Chondrocyte (in vitro differentiated cells): ENCODE measurements at regions not wholly inside any gene's neighbourhood (a gene's known extent, or its start where the extent isn't known, plus 50 kb on each side); places are given as distances from the start of the nearest gene placed in this dataset.

Experiments
- DNase-seq: peaks from one replicate; pipeline ENCODE4 v3.0.0; 2021; ENCODE audit warnings: mixed read lengths, low spot score
- H3K27ac Mint-ChIP-seq: one replicate; pipeline ENCODE4 v1.8.0; 2021; ENCODE audit warnings: mild to moderate bottlenecking, moderate library complexity, mixed read lengths; ENCODE audit not compliant: unreplicated experiment
- H3K27me3 Mint-ChIP-seq: 2 replicates; pipeline ENCODE4 v1.8.0; 2021; ENCODE audit warnings: low read depth, mixed read lengths
- H3K36me3 Mint-ChIP-seq: 2 replicates; pipeline ENCODE4 v1.8.0; 2021; ENCODE audit warnings: low read depth, mixed read lengths
- H3K4me1 Mint-ChIP-seq: 2 replicates; pipeline ENCODE4 v1.8.0; 2021; ENCODE audit warnings: low read depth, mild to moderate bottlenecking, mixed read lengths
- H3K4me3 Mint-ChIP-seq: one replicate; pipeline ENCODE4 v1.8.0; 2021; ENCODE audit warnings: mild to moderate bottlenecking, moderate library complexity, mixed read lengths; ENCODE audit not compliant: unreplicated experiment
- H3K9me3 Mint-ChIP-seq: 2 replicates; pipeline ENCODE4 v1.8.0; 2021; ENCODE audit warnings: low read depth, mixed read lengths
- TF ChIP-seq, protein P1 (sequence below): fragments of 200-600 bp; sonication (generic); IDR thresholded peaks from 2 replicates; pipeline ENCODE4 v1.5.0; 2021; ENCODE audit warnings: antibody characterized with exemption, mild to moderate bottlenecking, moderate library complexity

- TF ChIP-seq, protein P1, sequence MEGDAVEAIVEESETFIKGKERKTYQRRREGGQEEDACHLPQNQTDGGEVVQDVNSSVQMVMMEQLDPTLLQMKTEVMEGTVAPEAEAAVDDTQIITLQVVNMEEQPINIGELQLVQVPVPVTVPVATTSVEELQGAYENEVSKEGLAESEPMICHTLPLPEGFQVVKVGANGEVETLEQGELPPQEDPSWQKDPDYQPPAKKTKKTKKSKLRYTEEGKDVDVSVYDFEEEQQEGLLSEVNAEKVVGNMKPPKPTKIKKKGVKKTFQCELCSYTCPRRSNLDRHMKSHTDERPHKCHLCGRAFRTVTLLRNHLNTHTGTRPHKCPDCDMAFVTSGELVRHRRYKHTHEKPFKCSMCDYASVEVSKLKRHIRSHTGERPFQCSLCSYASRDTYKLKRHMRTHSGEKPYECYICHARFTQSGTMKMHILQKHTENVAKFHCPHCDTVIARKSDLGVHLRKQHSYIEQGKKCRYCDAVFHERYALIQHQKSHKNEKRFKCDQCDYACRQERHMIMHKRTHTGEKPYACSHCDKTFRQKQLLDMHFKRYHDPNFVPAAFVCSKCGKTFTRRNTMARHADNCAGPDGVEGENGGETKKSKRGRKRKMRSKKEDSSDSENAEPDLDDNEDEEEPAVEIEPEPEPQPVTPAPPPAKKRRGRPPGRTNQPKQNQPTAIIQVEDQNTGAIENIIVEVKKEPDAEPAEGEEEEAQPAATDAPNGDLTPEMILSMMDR = no peak
- DNase-seq = no peak
- Mint-ChIP-seq H3K9me3 (peaks cover 2% of the 10 kb centered on the region), H3K4me1 (peaks cover 18% of the 10 kb centered on the region), H3K27me3 (no peaks in the 10 kb centered on the region), H3K4me3 (no peak overlapping the region), H3K27ac (no peak overlapping the region), H3K36me3 (no peaks in the 10 kb centered on the region)
These were observed 65.5 kb upstream of the TNFAIP3 start for GRCh38 chr6:137801352-137802114.

- Mint-ChIP-seq H3K9me3 (peaks cover 2% of the 10 kb centered on the region), H3K27ac (no peak overlapping the region), H3K36me3 (no peaks in the 10 kb centered on the region), H3K4me3 (no peak overlapping the region), H3K27me3 (no peaks in the 10 kb centered on the region), H3K4me1 (peaks cover 18% of the 10 kb centered on the region)
- no peak for DNase-seq
- TF ChIP-seq, protein P1 = no peak
These were observed 64.5 kb upstream of the TNFAIP3 start for GRCh38 chr6:137802408-137803182.

DNA sequence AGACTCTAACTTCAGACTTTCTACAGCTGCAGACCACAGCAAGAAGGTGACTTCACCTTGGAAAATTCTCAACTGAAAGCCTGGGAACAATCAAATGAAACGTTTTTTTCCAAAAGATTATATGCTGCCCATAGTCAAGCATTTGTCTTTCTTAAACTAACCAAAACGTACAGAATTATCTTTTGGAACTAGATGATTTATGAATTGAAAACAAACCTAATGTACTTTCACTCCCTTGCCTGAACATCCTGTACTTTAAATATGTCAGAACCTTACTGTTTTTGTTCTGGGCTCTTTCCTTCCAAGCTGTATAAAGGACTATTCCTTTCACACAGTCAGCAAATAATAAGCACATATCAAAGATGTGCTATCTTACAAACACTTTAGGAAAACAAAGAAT, 62.4 kb upstream of the TNFAIP3 start:
- H3K27me3 Mint-ChIP-seq = no peaks in the 10 kb centered on the region
- no peak overlapping the region for H3K4me3 Mint-ChIP-seq
- no peaks in the 10 kb centered on the region for H3K36me3 Mint-ChIP-seq
- peaks cover 2% of the 10 kb centered on the region for H3K9me3 Mint-ChIP-seq
- peaks cover 27% of the 10 kb centered on the region for H3K4me1 Mint-ChIP-seq
- DNase-seq = no peak
- H3K27ac Mint-ChIP-seq = peak overlapping the region; percentile 67
- TF ChIP-seq, protein P1 = no peak

DNA sequence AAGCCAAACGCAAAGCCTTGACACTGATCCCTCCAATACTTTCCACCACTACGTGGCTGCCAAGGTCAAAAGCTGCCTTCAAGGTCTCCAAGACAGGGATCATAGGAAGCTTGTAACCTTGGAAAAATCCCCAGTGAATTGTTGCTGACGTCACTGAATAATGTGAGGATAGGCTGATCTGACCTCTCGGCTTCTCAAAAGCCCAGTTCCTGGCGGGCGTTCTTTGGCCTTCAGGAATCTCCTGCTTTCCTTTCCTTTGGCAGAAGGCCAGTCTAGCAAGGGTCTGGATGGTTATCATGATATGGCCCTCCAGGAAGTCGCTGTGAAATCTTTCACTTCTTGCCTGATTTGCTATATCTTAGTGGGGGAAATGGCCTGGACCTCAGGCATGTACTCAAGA, 61.4 kb upstream of the TNFAIP3 start:
- Mint-ChIP-seq H3K4me1 (peaks cover 27% of the 10 kb centered on the region), H3K36me3 (no peaks in the 10 kb centered on the region), H3K27me3 (no peaks in the 10 kb centered on the region), H3K4me3 (no peak overlapping the region), H3K27ac (no peak overlapping the region), H3K9me3 (peaks cover 2% of the 10 kb centered on the region)
- no peak for DNase-seq
- TF ChIP-seq, protein P1 = no peak

DNA sequence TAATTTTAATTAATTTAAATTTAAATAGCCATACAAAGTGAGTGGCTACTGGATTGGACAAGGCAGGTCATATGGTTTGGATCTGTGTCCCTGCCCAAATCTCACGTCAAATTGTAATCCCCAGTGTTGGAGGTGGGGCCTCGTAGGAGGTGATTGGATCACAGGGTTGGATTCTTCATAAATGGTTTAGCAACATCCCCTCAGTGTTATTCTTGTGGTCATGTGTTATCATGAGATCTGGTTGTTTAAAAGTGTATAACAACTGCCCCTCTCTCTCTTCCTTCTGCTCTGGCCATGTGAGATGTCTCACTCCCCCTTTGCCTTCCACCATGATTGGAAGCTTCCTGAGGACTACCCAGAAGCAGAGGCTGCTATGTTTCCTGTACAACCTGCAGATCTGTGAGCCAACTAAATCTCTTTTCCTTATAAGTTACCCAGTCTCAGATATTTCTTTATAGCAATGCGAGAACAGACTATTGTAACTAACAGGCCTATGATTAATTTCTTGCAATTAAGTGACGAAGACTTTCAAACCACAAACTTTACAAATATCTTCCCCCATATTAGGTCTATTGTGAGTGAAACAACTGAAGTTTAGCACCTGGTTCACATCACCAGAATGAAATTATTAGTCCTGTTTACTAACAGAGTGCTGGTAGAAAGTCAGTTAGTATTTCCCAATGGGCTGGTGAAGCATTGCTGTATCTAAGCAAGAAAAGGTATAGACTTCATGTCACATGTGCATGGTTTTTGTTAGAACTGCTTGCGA, 60.0 kb upstream of the TNFAIP3 start:
- H3K27ac Mint-ChIP-seq = no peak overlapping the region
- H3K4me3 Mint-ChIP-seq = no peak overlapping the region
- TF ChIP-seq, protein P1 = no peak
- no peak for DNase-seq
- peaks cover 2% of the 10 kb centered on the region for H3K9me3 Mint-ChIP-seq
- H3K4me1 Mint-ChIP-seq = peaks cover 39% of the 10 kb centered on the region
- no peaks in the 10 kb centered on the region for H3K36me3 Mint-ChIP-seq
- H3K27me3 Mint-ChIP-seq = no peaks in the 10 kb centered on the region
